Esophagus squamous epithelium (tissue), 4 donors: ENCODE measurements at regions not wholly inside any gene's neighbourhood (a gene's known extent, or its start where the extent isn't known, plus 50 kb on each side); places are given as distances from the start of the nearest gene placed in this dataset.

Source experiments
- CTCF ChIP-seq, 6 experiments: fragments of 450-650 bp in 4 of 6; fragments of 200-600 bp in 2 of 6; sonication (generic) in 2 of 6; IDR thresholded peaks; one replicate each; pipeline ENCODE4 v1.5.1; 2016 to 2019; ENCODE audit warnings: antibody characterized with exemption in 6 of 6, mild to moderate bottlenecking in 4 of 6, moderate library complexity in 4 of 6
- POLR2A ChIP-seq, 4 donors: fragments of 450-650 bp; IDR thresholded peaks; one replicate each; pipeline ENCODE4 v1.6.1; 2017; ENCODE audit warnings: antibody characterized with exemption in 4 of 4, mild to moderate bottlenecking in 4 of 4, moderate library complexity in 3 of 4

- TF ChIP-seq CTCF (IDR thresholded peaks at IDR 0.05) (no peak), POLR2A (IDR thresholded peaks at IDR 0.05) (no peak)
Observed at GRCh38 chr2:125418483-125418882, 1237.5 kb upstream of the GYPC start.
